Osteoblast (primary cell): ENCODE measurements at regions not wholly inside any gene's neighbourhood (a gene's known extent, or its start where the extent isn't known, plus 50 kb on each side); places are given as distances from the start of the nearest gene placed in this dataset.

ENCODE experiments used
- DNase-seq: peaks from one replicate; pipeline ENCODE4 v3.0.0; 2011; ENCODE audit warnings: low spot score, mixed read lengths; ENCODE audit not compliant: insufficient read length; ENCODE audit errors: missing footprints
- H2AFZ ChIP-seq: 2 replicates; pipeline ENCODE4 v1.6.0; 2011; ENCODE audit warnings: mild to moderate bottlenecking, low read length
- H3K27ac ChIP-seq: 2 replicates; pipeline ENCODE4 v1.5.1; 2011; ENCODE audit warnings: mild to moderate bottlenecking, low read depth, low read length, moderate library complexity
- H3K27me3 ChIP-seq: 2 replicates; pipeline ENCODE4 v1.6.0; 2012; ENCODE audit warnings: mild to moderate bottlenecking, control low read depth, inconsistent platforms, low read length, moderate library complexity; ENCODE audit not compliant: insufficient read depth
- H3K36me3 ChIP-seq: 2 replicates; pipeline ENCODE4 v1.5.1; 2011; ENCODE audit warnings: mild to moderate bottlenecking, low read length, control low read depth, moderate library complexity; ENCODE audit not compliant: insufficient read depth
- H3K4me1 ChIP-seq: 2 replicates; pipeline ENCODE4 v1.5.1; 2011; ENCODE audit warnings: mild to moderate bottlenecking, low read length, control low read depth, moderate library complexity; ENCODE audit not compliant: insufficient read depth
- H3K4me2 ChIP-seq: 2 replicates; pipeline ENCODE4 v1.6.0; 2011; ENCODE audit warnings: mild to moderate bottlenecking, low read length; ENCODE audit not compliant: insufficient read depth
- H3K4me3 ChIP-seq: fragments of 200-600 bp; sonication (generic); 3 replicates; pipeline ENCODE4 v1.5.1; 2012; ENCODE audit warnings: mild to moderate bottlenecking, low read length, inconsistent platforms; ENCODE audit not compliant: insufficient read depth
- H3K79me2 ChIP-seq: 2 replicates; pipeline ENCODE4 v1.6.0; 2012; ENCODE audit warnings: mild to moderate bottlenecking, low read length, control low read depth, inconsistent platforms; ENCODE audit not compliant: insufficient read depth
- H3K9me3 ChIP-seq: 2 replicates; pipeline ENCODE4 v1.5.1; 2011; ENCODE audit warnings: low read depth, low read length, control low read depth
- H4K20me1 ChIP-seq: 2 replicates; pipeline ENCODE4 v1.6.0; 2012; ENCODE audit warnings: mild to moderate bottlenecking, low read length, control low read depth; ENCODE audit not compliant: insufficient read depth
- CTCF ChIP-seq: IDR thresholded peaks from 2 replicates; pipeline ENCODE4 v1.5.1; 2011; ENCODE audit warnings: mild to moderate bottlenecking, low read depth, low read length, moderate library complexity; ENCODE audit errors: extremely low read depth

- no peak for TF ChIP-seq CTCF
- Histone ChIP-seq H3K79me2 (no peaks in the 10 kb centered on the region), H4K20me1 (no peaks in the 10 kb centered on the region), H2AFZ (no peak overlapping the region), H3K4me1 (no peaks in the 10 kb centered on the region), H3K27me3 (no peaks in the 10 kb centered on the region), H3K27ac (no peak overlapping the region), H3K4me2 (no peak overlapping the region), H3K4me3 (no peak overlapping the region), H3K9me3 (no peaks in the 10 kb centered on the region), H3K36me3 (no peaks in the 10 kb centered on the region)
- no peak for DNase-seq
These were observed 158.2 kb upstream of the CRIM1 start for GRCh38 chr2:36197181-36197971.

GRCh38 chr2:36193680-36194079, 161.9 kb upstream of the CRIM1 start:
- no peak overlapping the region for H3K27ac ChIP-seq
- no peaks in the 10 kb centered on the region for H3K27me3 ChIP-seq
- H4K20me1 ChIP-seq, result no peaks in the 10 kb centered on the region
- H3K4me3 ChIP-seq, result no peak overlapping the region
- H3K4me1 ChIP-seq, result no peaks in the 10 kb centered on the region
- no peak overlapping the region for H3K4me2 ChIP-seq
- H3K79me2 ChIP-seq, result no peaks in the 10 kb centered on the region
- DNase-seq, result no peak
- H3K36me3 ChIP-seq, result no peaks in the 10 kb centered on the region
- H2AFZ ChIP-seq, result no peak overlapping the region
- no peaks in the 10 kb centered on the region for H3K9me3 ChIP-seq
- no peak for TF ChIP-seq CTCF

- Histone ChIP-seq H3K4me2 (no peak overlapping the region), H3K4me1 (no peaks in the 10 kb centered on the region), H3K36me3 (no peaks in the 10 kb centered on the region), H3K9me3 (no peaks in the 10 kb centered on the region), H3K27ac (no peak overlapping the region), H3K79me2 (no peaks in the 10 kb centered on the region), H2AFZ (no peak overlapping the region), H4K20me1 (no peaks in the 10 kb centered on the region), H3K27me3 (no peaks in the 10 kb centered on the region), H3K4me3 (no peak overlapping the region)
- DNase-seq, result no peak
- no peak for TF ChIP-seq CTCF
These were observed 162.6 kb upstream of the CRIM1 start for GRCh38 chr2:36192983-36193382.

- DNase-seq, result no peak
- no peaks in the 10 kb centered on the region for H3K4me1 ChIP-seq
- no peaks in the 10 kb centered on the region for H3K79me2 ChIP-seq
- H4K20me1 ChIP-seq, result no peaks in the 10 kb centered on the region
- H3K4me3 ChIP-seq, result no peak overlapping the region
- H2AFZ ChIP-seq, result no peak overlapping the region
- TF ChIP-seq CTCF, result no peak
- no peaks in the 10 kb centered on the region for H3K9me3 ChIP-seq
- H3K36me3 ChIP-seq, result no peaks in the 10 kb centered on the region
- H3K27me3 ChIP-seq, result no peaks in the 10 kb centered on the region
- no peak overlapping the region for H3K4me2 ChIP-seq
- H3K27ac ChIP-seq, result no peak overlapping the region
These were observed 165.5 kb upstream of the CRIM1 start for GRCh38 chr2:36190097-36190496.
